H9 (cell line): ENCODE measurements at regions not wholly inside any gene's neighbourhood (a gene's known extent, or its start where the extent isn't known, plus 50 kb on each side); places are given as distances from the start of the nearest gene placed in this dataset.

Experiments used
- DNase-seq: peaks from one replicate; pipeline ENCODE4 v3.0.0-alpha.2; 2017
- H2AFZ ChIP-seq: one replicate; pipeline ENCODE4 v1.6.1; 2013; ENCODE audit warnings: mild to moderate bottlenecking, low read length, control low read depth, moderate library complexity
- H2AK5ac ChIP-seq: 2 replicates; pipeline ENCODE4 v1.6.1; 2013; ENCODE audit warnings: low read length, control low read depth, mixed read lengths; ENCODE audit not compliant: insufficient read length
- H2BK120ac ChIP-seq: one replicate; pipeline ENCODE4 v1.6.1; 2013; ENCODE audit warnings: low read depth, mild to moderate bottlenecking, low read length, control low read depth, inconsistent platforms; ENCODE audit not compliant: poor library complexity, severe bottlenecking
- H2BK12ac ChIP-seq: 2 replicates; pipeline ENCODE4 v1.6.1; 2013; ENCODE audit warnings: low read length, control low read depth, mixed read lengths, low read depth; ENCODE audit not compliant: insufficient read length
- H2BK15ac ChIP-seq: 2 replicates; pipeline ENCODE4 v1.6.1; 2013; ENCODE audit warnings: low read depth, low read length, control low read depth
- H2BK20ac ChIP-seq: one replicate; pipeline ENCODE4 v1.6.1; 2013; ENCODE audit warnings: low read depth, mild to moderate bottlenecking, low read length, control low read depth, inconsistent platforms; ENCODE audit not compliant: poor library complexity, severe bottlenecking
- H2BK5ac ChIP-seq: 2 replicates; pipeline ENCODE4 v1.6.1; 2013; ENCODE audit warnings: low read length, control low read depth, mixed read lengths; ENCODE audit not compliant: insufficient read length
- H3K14ac ChIP-seq: 2 replicates; pipeline ENCODE4 v1.6.1; 2013; ENCODE audit warnings: low read length, control low read depth; ENCODE audit not compliant: insufficient read depth
- H3K18ac ChIP-seq: 2 replicates; pipeline ENCODE4 v1.6.1; 2013; ENCODE audit warnings: low read depth, mild to moderate bottlenecking, mixed read lengths, low read length, control low read depth; ENCODE audit not compliant: insufficient read length
- H3K23ac ChIP-seq: 2 replicates; pipeline ENCODE4 v1.6.1; 2013; ENCODE audit warnings: low read length, control low read depth, mixed read lengths, low read depth; ENCODE audit not compliant: insufficient read length
- H3K23me2 ChIP-seq: 2 replicates; pipeline ENCODE4 v1.6.1; 2013; ENCODE audit warnings: low read depth, mild to moderate bottlenecking, mixed read lengths, low read length, control low read depth; ENCODE audit not compliant: insufficient read length, poor library complexity, severe bottlenecking
- H3K27ac ChIP-seq: 2 replicates; pipeline ENCODE4 v1.5.1; 2013; ENCODE audit warnings: low read length, control low read depth, mixed read lengths, low read depth; ENCODE audit not compliant: insufficient read length
- H3K27me3 ChIP-seq: 2 replicates; pipeline ENCODE4 v1.6.1; 2013; ENCODE audit warnings: low read length, control low read depth, inconsistent platforms; ENCODE audit not compliant: insufficient read depth
- H3K4ac ChIP-seq: 2 replicates; pipeline ENCODE4 v1.6.1; 2013; ENCODE audit warnings: low read depth, mild to moderate bottlenecking, control low read depth, inconsistent platforms, low read length, moderate library complexity
- H3K4me1 ChIP-seq: 2 replicates; pipeline ENCODE4 v1.6.1; 2013; ENCODE audit warnings: low read length, control low read depth, inconsistent platforms; ENCODE audit not compliant: insufficient read depth
- H3K4me2 ChIP-seq: 2 replicates; pipeline ENCODE4 v1.6.1; 2013; ENCODE audit warnings: low read length, control low read depth, mixed read lengths; ENCODE audit not compliant: insufficient read length, insufficient read depth
- H3K56ac ChIP-seq: 2 replicates; pipeline ENCODE4 v1.6.1; 2013; ENCODE audit warnings: low read depth, mild to moderate bottlenecking, mixed read lengths, low read length, control low read depth; ENCODE audit not compliant: insufficient read length
- H3K79me1 ChIP-seq: 2 replicates; pipeline ENCODE4 v1.6.1; 2013; ENCODE audit warnings: low read depth, mild to moderate bottlenecking, moderate library complexity, low read length, control low read depth, inconsistent platforms; ENCODE audit not compliant: insufficient read depth, poor library complexity, severe bottlenecking
- H3K79me2 ChIP-seq: 2 replicates; pipeline ENCODE4 v1.6.1; 2013; ENCODE audit warnings: low read length, control low read depth, inconsistent platforms; ENCODE audit not compliant: insufficient read depth
- H3K9ac ChIP-seq: 2 replicates; pipeline ENCODE4 v1.6.1; 2013; ENCODE audit warnings: low read length, control low read depth, mixed read lengths; ENCODE audit not compliant: insufficient read length; ENCODE audit errors: extremely low read depth
- H3K9me3 ChIP-seq: one replicate; pipeline ENCODE4 v1.6.1; 2013; ENCODE audit warnings: low read depth, low read length, inconsistent platforms; ENCODE audit not compliant: control insufficient read depth
- H3T11ph ChIP-seq: one replicate; pipeline ENCODE4 v1.6.1; 2013; ENCODE audit warnings: mild to moderate bottlenecking, low read length, control low read depth, inconsistent platforms
- H4K20me1 ChIP-seq: one replicate; pipeline ENCODE4 v1.6.1; 2013; ENCODE audit not compliant: control insufficient read depth, insufficient read length, insufficient read depth
- H4K5ac ChIP-seq: 2 replicates; pipeline ENCODE4 v1.6.1; 2013; ENCODE audit warnings: low read depth, mild to moderate bottlenecking, mixed read lengths, low read length, control low read depth; ENCODE audit not compliant: insufficient read length
- H4K8ac ChIP-seq: replicated peaks from 2 replicates; pipeline ENCODE4 v1.6.1; 2013; ENCODE audit warnings: low read length, control low read depth, mixed read lengths, low read depth; ENCODE audit not compliant: insufficient read length
- H4K91ac ChIP-seq: 2 replicates; pipeline ENCODE4 v1.6.1; 2013; ENCODE audit warnings: low read depth, mild to moderate bottlenecking, moderate library complexity, mixed read lengths, low read length, control low read depth; ENCODE audit not compliant: insufficient read length
- H3K27ac Mint-ChIP-seq, 3 experiments: 2 replicates in 2 of 3; 3 replicates in 1 of 3; pipeline ENCODE4 v1.8.0; 2020 to 2021; ENCODE audit warnings: mixed read lengths in 3 of 3, mild to moderate bottlenecking in 1 of 3, moderate library complexity in 1 of 3
- H3K27me3 Mint-ChIP-seq: 2 replicates; pipeline ENCODE4 v1.8.0; 2021; ENCODE audit warnings: low read depth, mild to moderate bottlenecking, moderate library complexity, mixed read lengths
- H3K36me3 Mint-ChIP-seq, 3 experiments: 2 replicates in 2 of 3; 3 replicates in 1 of 3; pipeline ENCODE4 v1.8.0; 2020 to 2021; ENCODE audit warnings: low read depth in 3 of 3, mixed read lengths in 3 of 3; ENCODE audit not compliant: insufficient read depth in 1 of 3
- H3K4me1 Mint-ChIP-seq, 2 experiments: 2 replicates each; pipeline ENCODE4 v1.8.0; 2020; ENCODE audit warnings: mixed read lengths in 2 of 2
- H3K4me3 Mint-ChIP-seq, 2 experiments: 2 replicates in 1 of 2; 3 replicates in 1 of 2; pipeline ENCODE4 v1.8.0; 2020 to 2021; ENCODE audit warnings: mild to moderate bottlenecking in 2 of 2, mixed read lengths in 2 of 2, moderate library complexity in 1 of 2
- H3K9me3 Mint-ChIP-seq, 2 experiments: 2 replicates in 1 of 2; 3 replicates in 1 of 2; pipeline ENCODE4 v1.8.0; 2020; ENCODE audit warnings: mild to moderate bottlenecking in 2 of 2, mixed read lengths in 2 of 2, moderate library complexity in 1 of 2
- CTCF ChIP-seq: fragments of 200-600 bp; sonication (generic); conservative IDR thresholded peaks from 3 replicates; pipeline ENCODE4 v1.8.0; 2021; ENCODE audit warnings: antibody characterized with exemption, mild to moderate bottlenecking
- WGBS: extraction: QIAGEN DNeasy Blood & Tissue Kit; methylation state at CpG from one replicate; pipeline ENCODE4 v1.1.7; 2013; ENCODE audit warnings: missing lambda C conversion rate, low lambda C conversion rate, mixed read lengths; ENCODE audit not compliant: insufficient read length; ENCODE audit errors: extremely low coverage; 5-methylcytosine and 5-hydroxymethylcytosine counted together

- Histone ChIP-seq H3K23ac (no peak overlapping the region), H3T11ph (no peak overlapping the region), H3K79me2 (no peaks in the 10 kb centered on the region), H4K91ac (no peak overlapping the region), H2BK5ac (no peak overlapping the region), H3K56ac (no peak overlapping the region), H2BK15ac (no peak overlapping the region), H2BK20ac (no peak overlapping the region), H4K20me1 (no peaks in the 10 kb centered on the region), H3K4ac (no peak overlapping the region), H3K79me1 (no peaks in the 10 kb centered on the region), H3K4me2 (no peak overlapping the region), H3K9ac (no peak overlapping the region), H4K5ac (no peak overlapping the region), H3K9me3 (peaks cover 7% of the 10 kb centered on the region), H2AFZ (no peak overlapping the region), H2BK120ac (no peak overlapping the region), H2AK5ac (no peak overlapping the region), H3K27ac (no peak overlapping the region), H3K4me1 (no peaks in the 10 kb centered on the region), H2BK12ac (no peak overlapping the region), H3K18ac (no peak overlapping the region), H4K8ac (no peak overlapping the region), H3K14ac (no peak overlapping the region), H3K27me3 (no peaks in the 10 kb centered on the region), H3K23me2 (no peaks in the 10 kb centered on the region)
- Mint-ChIP-seq H3K27me3 (peaks cover 9% of the 10 kb centered on the region), H3K36me3 (no peaks in the 10 kb centered on the region), H3K4me1 (peaks cover 25 to 34% of the 10 kb centered on the region in 2 experiments), H3K27ac (no peak overlapping the region; a peak in 1 of 7 replicates), H3K4me3 (no peak overlapping the region), H3K9me3 (peaks cover 0 to 26% of the 10 kb centered on the region in 2 experiments; a peak in 4 of 5 replicates)
- TF ChIP-seq CTCF = peak; percentile 79
- no peak for DNase-seq
- no CpG with 5 or more reads among the region's 3 CpGs for WGBS
These were observed 260.9 kb upstream of the RPS6KA3 start for GRCh38 chrX:20527558-20528011.
